Neural progenitor cell (in vitro differentiated cells): ENCODE measurements at regions not wholly inside any gene's neighbourhood (a gene's known extent, or its start where the extent isn't known, plus 50 kb on each side); places are given as distances from the start of the nearest gene placed in this dataset.

Experiments
- EZH2 ChIP-seq: fragments of 200-600 bp; sonication (generic); IDR thresholded peaks from 2 replicates; pipeline ENCODE4 v1.6.1; 2017; ENCODE audit warnings: antibody characterized with exemption, mild to moderate bottlenecking, moderate library complexity
- EZH2phosphoT487 ChIP-seq: fragments of 200-600 bp; sonication (generic); IDR thresholded peaks from 2 replicates; pipeline ENCODE4 v1.6.1; 2017; ENCODE audit warnings: antibody characterized with exemption
- TF ChIP-seq, protein P1 (sequence below): fragments of 200-600 bp; sonication (generic); IDR thresholded peaks from 2 replicates; pipeline ENCODE4 v1.5.1; 2017; ENCODE audit warnings: antibody characterized with exemption, mild to moderate bottlenecking

DNA sequence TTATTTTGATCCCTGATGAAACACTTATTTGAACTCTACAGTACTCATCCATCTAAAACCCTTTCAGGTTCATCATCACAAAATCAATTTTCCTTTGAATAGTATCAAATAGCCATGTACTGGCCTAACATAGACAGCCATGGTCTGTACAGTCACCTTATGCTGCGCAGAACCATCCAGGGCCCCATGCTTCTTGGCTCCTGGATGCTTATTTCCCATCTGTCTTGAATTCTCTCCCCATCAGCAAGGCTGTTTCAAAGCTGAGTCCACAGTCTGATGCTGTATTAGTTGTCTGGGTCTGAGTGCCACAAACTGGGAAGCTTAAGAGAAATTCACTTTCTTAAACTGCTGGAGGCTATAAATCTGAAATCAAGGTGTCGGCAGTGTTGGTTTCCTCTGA, 290.2 kb downstream of the OSR1 start:
- TF ChIP-seq, protein P1, sequence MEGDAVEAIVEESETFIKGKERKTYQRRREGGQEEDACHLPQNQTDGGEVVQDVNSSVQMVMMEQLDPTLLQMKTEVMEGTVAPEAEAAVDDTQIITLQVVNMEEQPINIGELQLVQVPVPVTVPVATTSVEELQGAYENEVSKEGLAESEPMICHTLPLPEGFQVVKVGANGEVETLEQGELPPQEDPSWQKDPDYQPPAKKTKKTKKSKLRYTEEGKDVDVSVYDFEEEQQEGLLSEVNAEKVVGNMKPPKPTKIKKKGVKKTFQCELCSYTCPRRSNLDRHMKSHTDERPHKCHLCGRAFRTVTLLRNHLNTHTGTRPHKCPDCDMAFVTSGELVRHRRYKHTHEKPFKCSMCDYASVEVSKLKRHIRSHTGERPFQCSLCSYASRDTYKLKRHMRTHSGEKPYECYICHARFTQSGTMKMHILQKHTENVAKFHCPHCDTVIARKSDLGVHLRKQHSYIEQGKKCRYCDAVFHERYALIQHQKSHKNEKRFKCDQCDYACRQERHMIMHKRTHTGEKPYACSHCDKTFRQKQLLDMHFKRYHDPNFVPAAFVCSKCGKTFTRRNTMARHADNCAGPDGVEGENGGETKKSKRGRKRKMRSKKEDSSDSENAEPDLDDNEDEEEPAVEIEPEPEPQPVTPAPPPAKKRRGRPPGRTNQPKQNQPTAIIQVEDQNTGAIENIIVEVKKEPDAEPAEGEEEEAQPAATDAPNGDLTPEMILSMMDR, result no peak
- TF ChIP-seq EZH2phosphoT487 (no peak), EZH2 (no peak)
